Sigmoid colon (tissue), 6 donors: ENCODE measurements at regions not wholly inside any gene's neighbourhood (a gene's known extent, or its start where the extent isn't known, plus 50 kb on each side); places are given as distances from the start of the nearest gene placed in this dataset.

ENCODE experiments used
- DNase-seq: peaks from one replicate; pipeline ENCODE4 v3.0.0-alpha.2; 2019
- H3K27ac ChIP-seq, 4 donors: fragments of 200-600 bp; sonication (generic); one replicate each; pipeline ENCODE4 v1.5.1; 2016 to 2019; ENCODE audit warnings: mild to moderate bottlenecking in 1 of 4
- H3K27me3 ChIP-seq, 3 donors: fragments of 200-600 bp; sonication (generic); one replicate each; pipeline ENCODE4 v1.5.1; 2019; ENCODE audit warnings: mild to moderate bottlenecking in 1 of 3
- H3K36me3 ChIP-seq, 4 donors: fragments of 200-600 bp; sonication (generic); one replicate each; pipeline ENCODE4 v1.5.1; 2016 to 2019
- H3K4me1 ChIP-seq, 4 donors: fragments of 200-600 bp; sonication (generic); one replicate each; pipeline ENCODE4 v1.5.1; 2017 to 2019
- H3K4me3 ChIP-seq, 4 donors: fragments of 200-600 bp; sonication (generic); one replicate each; pipeline ENCODE4 v1.5.1; 2017 to 2019; ENCODE audit warnings: mild to moderate bottlenecking in 2 of 4, moderate library complexity in 1 of 4
- H3K9me3 ChIP-seq, 4 donors: fragments of 200-600 bp in 3 of 4; sonication (generic) in 3 of 4; one replicate each; pipeline versions ENCODE4 v1.5.1 to v1.6.1; 2013 to 2019
- EP300 ChIP-seq, 4 donors: sonication (generic); formaldehyde crosslinking; IDR thresholded peaks; one replicate each; pipeline ENCODE4 v1.6.1; 2017; ENCODE audit warnings: antibody characterized with exemption in 4 of 4
- POLR2A ChIP-seq, 2 donors: fragments of 450-650 bp; IDR thresholded peaks; one replicate each; pipeline ENCODE4 v1.6.1; 2016; ENCODE audit warnings: antibody characterized with exemption in 2 of 2, mild to moderate bottlenecking in 2 of 2, moderate library complexity in 2 of 2
- POLR2AphosphoS5 ChIP-seq, 4 donors: sonication (generic); formaldehyde crosslinking; IDR thresholded peaks; one replicate each; pipeline ENCODE4 v1.6.1; 2017; ENCODE audit warnings: antibody characterized with exemption in 4 of 4
- WGBS, 2 donors: extraction: QIAGEN DNeasy Blood & Tissue Kit; methylation state at CpG; one replicate each; pipeline ENCODE4 v1.1.7; 2013; 5-methylcytosine and 5-hydroxymethylcytosine counted together
- intact Hi-C: fragments of 100-400 bp; cut with DNase I; formaldehyde crosslinking; loops from one replicate; pipeline ENCODE4 v1.15.1; 2023
- TF ChIP-seq, protein P1 (sequence below), 4 experiments: fragments of 450-650 bp in 3 of 4; fragments of 200-600 bp in 1 of 4; IDR thresholded peaks; one replicate each; pipeline ENCODE4 v1.5.1; 2016 to 2019; ENCODE audit warnings: antibody characterized with exemption in 4 of 4, mild to moderate bottlenecking in 3 of 4, moderate library complexity in 2 of 4
- donor health status: healthy with polysubstance abuse.
- donor health status: healthy.

DNA sequence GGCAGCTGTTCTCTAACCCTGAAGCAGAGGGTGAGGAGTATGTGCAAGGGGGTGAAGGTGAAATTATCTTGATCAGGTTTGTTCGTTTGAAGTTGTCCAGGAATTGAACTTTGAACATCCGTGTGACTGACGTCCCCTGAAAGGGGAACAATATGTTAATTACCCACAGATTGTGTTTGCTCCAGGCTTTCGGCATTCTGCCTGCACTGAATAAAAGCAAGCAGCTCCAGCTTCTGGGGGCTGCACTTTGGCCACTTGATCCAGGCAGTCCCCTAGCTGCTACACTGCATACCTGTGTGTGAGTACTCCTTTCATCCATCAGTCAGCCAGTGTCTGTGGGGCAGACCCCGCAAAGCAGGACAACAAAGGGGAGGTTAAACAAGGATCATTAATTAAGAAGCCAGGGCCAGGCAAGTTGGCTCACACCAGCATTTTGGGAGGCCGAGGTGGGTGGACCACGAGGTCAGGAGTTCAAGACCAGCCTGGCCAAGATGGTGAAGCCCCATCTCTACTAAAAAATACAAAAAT is 104.8 kb upstream of the BTN3A2 start:
- H3K36me3 ChIP-seq: no peaks in the 10 kb centered on the region
- no peak overlapping the region for H3K4me3 ChIP-seq
- intact Hi-C loops: no loop called here
- H3K4me1 ChIP-seq: no peaks in the 10 kb centered on the region
- no peak overlapping the region for H3K27ac ChIP-seq
- no peaks in the 10 kb centered on the region for H3K9me3 ChIP-seq
- no peak for DNase-seq
- 19 to 72% methylated on average over 7 of the region's 7 CpGs for WGBS, 2 donors
- TF ChIP-seq EP300 (IDR thresholded peaks at IDR 0.05) (no peak), POLR2A (IDR thresholded peaks at IDR 0.05) (no peak)
- TF ChIP-seq, protein P1, sequence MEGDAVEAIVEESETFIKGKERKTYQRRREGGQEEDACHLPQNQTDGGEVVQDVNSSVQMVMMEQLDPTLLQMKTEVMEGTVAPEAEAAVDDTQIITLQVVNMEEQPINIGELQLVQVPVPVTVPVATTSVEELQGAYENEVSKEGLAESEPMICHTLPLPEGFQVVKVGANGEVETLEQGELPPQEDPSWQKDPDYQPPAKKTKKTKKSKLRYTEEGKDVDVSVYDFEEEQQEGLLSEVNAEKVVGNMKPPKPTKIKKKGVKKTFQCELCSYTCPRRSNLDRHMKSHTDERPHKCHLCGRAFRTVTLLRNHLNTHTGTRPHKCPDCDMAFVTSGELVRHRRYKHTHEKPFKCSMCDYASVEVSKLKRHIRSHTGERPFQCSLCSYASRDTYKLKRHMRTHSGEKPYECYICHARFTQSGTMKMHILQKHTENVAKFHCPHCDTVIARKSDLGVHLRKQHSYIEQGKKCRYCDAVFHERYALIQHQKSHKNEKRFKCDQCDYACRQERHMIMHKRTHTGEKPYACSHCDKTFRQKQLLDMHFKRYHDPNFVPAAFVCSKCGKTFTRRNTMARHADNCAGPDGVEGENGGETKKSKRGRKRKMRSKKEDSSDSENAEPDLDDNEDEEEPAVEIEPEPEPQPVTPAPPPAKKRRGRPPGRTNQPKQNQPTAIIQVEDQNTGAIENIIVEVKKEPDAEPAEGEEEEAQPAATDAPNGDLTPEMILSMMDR (IDR thresholded peaks at IDR 0.05): no peak
- peaks cover 0 to 12% (median 0%) of the 10 kb centered on the region in 3 donors for H3K27me3 ChIP-seq

DNA sequence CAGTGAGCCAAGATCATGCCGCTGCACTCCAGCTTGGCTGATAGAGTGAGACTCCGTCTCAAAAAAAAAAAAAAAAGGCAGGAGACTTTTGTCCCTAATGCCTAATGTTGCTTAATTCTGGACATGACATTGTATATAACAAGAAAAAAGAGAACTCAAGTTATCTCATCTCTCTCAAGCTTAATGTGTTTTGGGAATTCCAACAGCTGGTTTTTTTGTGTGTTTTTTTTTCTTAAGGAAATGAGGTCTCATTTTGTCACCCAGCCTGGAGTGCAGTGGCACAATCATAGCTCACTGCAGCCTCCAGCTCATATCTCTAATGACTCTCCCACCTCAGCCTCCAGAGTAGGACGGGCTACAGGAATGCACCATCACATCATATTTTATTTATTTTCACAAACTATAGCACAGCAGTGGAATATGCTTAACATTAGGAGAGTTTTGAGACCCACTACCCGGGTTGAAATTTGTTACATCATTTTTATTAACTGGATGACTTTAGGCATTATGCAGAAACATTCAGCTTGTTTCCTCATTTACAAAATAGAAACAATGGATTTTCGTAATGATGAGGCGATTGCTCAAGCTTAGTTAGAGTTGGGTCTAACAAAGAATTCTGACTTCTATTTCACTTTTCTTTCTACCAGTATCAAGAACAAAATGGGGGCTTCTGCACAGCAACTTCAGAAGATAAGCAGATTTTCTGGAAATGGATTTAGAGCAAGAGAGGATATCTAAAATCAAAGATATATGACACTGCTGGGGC is 104.1 kb upstream of the BTN3A2 start:
- Histone ChIP-seq H3K4me1 (no peaks in the 10 kb centered on the region), H3K9me3 (no peaks in the 10 kb centered on the region), H3K27me3 (peaks cover 0 to 8% (median 0%) of the 10 kb centered on the region in 3 donors), H3K36me3 (no peaks in the 10 kb centered on the region), H3K4me3 (no peak overlapping the region), H3K27ac (no peak overlapping the region)
- intact Hi-C loops: no loop called here
- TF ChIP-seq POLR2A (IDR thresholded peaks at IDR 0.05) (no peak), POLR2AphosphoS5 (IDR thresholded peaks at IDR 0.05) (no peak), EP300 (IDR thresholded peaks at IDR 0.05) (no peak)
- TF ChIP-seq, protein P1 (IDR thresholded peaks at IDR 0.05): no peak
- WGBS, 2 donors: 75 to 90% methylated on average over 6 of the region's 6 CpGs
- no peak for DNase-seq

DNA sequence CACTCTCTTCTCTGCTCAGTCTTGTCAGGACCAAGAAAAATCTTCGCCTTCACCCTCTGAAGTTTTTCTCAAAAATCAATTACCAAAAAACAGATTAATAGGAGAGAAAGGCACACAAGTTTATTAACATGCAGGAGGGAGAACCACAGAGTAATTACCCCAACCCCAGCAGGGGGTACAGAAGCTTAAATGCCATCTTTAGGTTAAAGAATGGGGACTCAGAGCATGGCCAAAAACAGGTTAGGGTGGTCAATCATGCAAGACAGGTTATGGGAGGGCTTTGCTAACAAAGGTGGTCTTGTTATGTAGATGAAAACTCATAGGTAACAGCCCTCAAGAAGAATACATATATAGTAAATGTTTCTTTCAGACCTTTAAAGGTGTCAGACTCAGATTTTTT is 100.5 kb upstream of the BTN3A2 start:
- no peak for DNase-seq
- intact Hi-C loops: no loop called here
- H3K4me1 ChIP-seq: no peaks in the 10 kb centered on the region
- H3K27ac ChIP-seq: no peak overlapping the region
- TF ChIP-seq POLR2A (IDR thresholded peaks at IDR 0.05) (no peak), POLR2AphosphoS5 (IDR thresholded peaks at IDR 0.05) (no peak), EP300 (IDR thresholded peaks at IDR 0.05) (no peak)
- TF ChIP-seq, protein P1 (IDR thresholded peaks at IDR 0.05): no peak
- H3K36me3 ChIP-seq: no peaks in the 10 kb centered on the region
- H3K4me3 ChIP-seq: no peak overlapping the region
- peaks cover 0 to 2% (median 0%) of the 10 kb centered on the region in 3 donors for H3K27me3 ChIP-seq
- no peaks in the 10 kb centered on the region for H3K9me3 ChIP-seq
- 96 to 99% methylated on average over 1 of the region's 1 CpG for WGBS, 2 donors

DNA sequence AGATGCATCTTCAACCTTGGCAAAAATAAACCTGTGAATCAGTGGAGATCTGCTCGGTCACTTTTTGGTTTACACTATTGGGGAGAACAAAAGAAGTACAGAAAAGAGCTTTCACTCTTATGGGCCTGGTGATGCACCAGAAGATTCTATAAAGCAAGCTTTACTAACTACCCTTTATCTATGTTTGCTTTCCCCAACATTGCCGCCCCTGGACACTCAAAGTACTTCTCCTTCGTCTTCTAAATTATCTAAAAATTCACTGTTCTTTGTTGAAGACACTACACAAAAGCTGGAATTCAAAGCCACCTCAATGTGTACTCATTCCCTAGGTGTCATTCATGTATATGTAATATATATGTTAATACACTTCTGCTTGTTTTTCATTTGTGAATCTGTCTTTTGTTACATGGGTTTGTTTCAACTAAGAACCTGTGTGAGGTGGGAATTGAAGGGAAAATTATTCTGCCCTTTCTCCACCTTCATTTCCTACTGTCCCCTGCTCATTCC is 97.9 kb upstream of the BTN3A2 start:
- H3K27me3 ChIP-seq: peaks cover 7 to 28% (median 12%) of the 10 kb centered on the region in 3 donors
- 85 to 94% methylated on average over 3 of the region's 3 CpGs for WGBS, 2 donors
- no peak overlapping the region for H3K4me3 ChIP-seq
- no peak for DNase-seq
- no peaks in the 10 kb centered on the region for H3K36me3 ChIP-seq
- H3K4me1 ChIP-seq: peaks cover 0 to 12% (median 10%) of the 10 kb centered on the region in 4 donors
- H3K27ac ChIP-seq: no peak overlapping the region
- TF ChIP-seq POLR2A (IDR thresholded peaks at IDR 0.05): no peak
- TF ChIP-seq, protein P1 (IDR thresholded peaks at IDR 0.05): no peak
- TF ChIP-seq EP300 (IDR thresholded peaks at IDR 0.05): no peak
- TF ChIP-seq POLR2AphosphoS5 (IDR thresholded peaks at IDR 0.05): no peak
- no peaks in the 10 kb centered on the region for H3K9me3 ChIP-seq
- intact Hi-C loops: no loop called here
